ENCODE measurements at regions not wholly inside any gene's neighbourhood (a gene's known extent, or its start where the extent isn't known, plus 50 kb on each side); places are given as distances from the start of the nearest gene placed in this dataset.

GRCh38 chr17:12313786-12314185 is 293.1 kb downstream of the MAP2K4 start:
- H3K4me3 Mint-ChIP-seq = no peak overlapping the region
- no peaks in the 10 kb centered on the region for H3K4me1 Mint-ChIP-seq
- no peaks in the 10 kb centered on the region for H3K36me3 Mint-ChIP-seq (ENCODE audit: low read depth)
- no peaks in the 10 kb centered on the region for H3K27me3 Mint-ChIP-seq
- no peak overlapping the region for H3K27ac Mint-ChIP-seq
- POLR2A ChIA-PET = no interaction called here
- DNase-seq = no peak
- CTCF ChIA-PET = no interaction called here
- H3K9me3 Mint-ChIP-seq = peaks cover 15% of the 10 kb centered on the region

- POLR2A ChIA-PET = no interaction called here
- CTCF ChIA-PET = no interaction called here
- Mint-ChIP-seq H3K36me3 (ENCODE audit: low read depth) (no peaks in the 10 kb centered on the region), H3K27me3 (no peaks in the 10 kb centered on the region), H3K9me3 (peaks cover 14% of the 10 kb centered on the region), H3K27ac (no peak overlapping the region), H3K4me3 (no peak overlapping the region), H3K4me1 (no peaks in the 10 kb centered on the region)
- no peak for DNase-seq
These were observed 295.3 kb downstream of the MAP2K4 start for GRCh38 chr17:12316021-12316420.

- H3K9me3 Mint-ChIP-seq = peaks cover 15% of the 10 kb centered on the region
- no peaks in the 10 kb centered on the region for H3K27me3 Mint-ChIP-seq
- no peak overlapping the region for H3K27ac Mint-ChIP-seq
- no peaks in the 10 kb centered on the region for H3K4me1 Mint-ChIP-seq
- DNase-seq = no peak
- no peak overlapping the region for H3K4me3 Mint-ChIP-seq
- no peaks in the 10 kb centered on the region for H3K36me3 Mint-ChIP-seq (ENCODE audit: low read depth)
- ChIA-PET POLR2A (no interaction called here), CTCF (no interaction called here)
These were observed 298.0 kb downstream of the MAP2K4 start for GRCh38 chr17:12318571-12319266.

GRCh38 chr17:12320286-12320685 is 299.6 kb downstream of the MAP2K4 start:
- Mint-ChIP-seq H3K27me3 (no peaks in the 10 kb centered on the region), H3K9me3 (peaks cover 15% of the 10 kb centered on the region), H3K4me3 (no peak overlapping the region), H3K27ac (no peak overlapping the region), H3K36me3 (ENCODE audit: low read depth) (no peaks in the 10 kb centered on the region), H3K4me1 (no peaks in the 10 kb centered on the region)
- CTCF ChIA-PET = no interaction called here
- POLR2A ChIA-PET = no interaction called here
- DNase-seq = no peak

GRCh38 chr17:12328204-12328603 is 307.5 kb downstream of the MAP2K4 start:
- CTCF ChIA-PET = no interaction called here
- POLR2A ChIA-PET = no interaction called here
- Mint-ChIP-seq H3K36me3 (ENCODE audit: low read depth) (no peaks in the 10 kb centered on the region), H3K27ac (no peak overlapping the region), H3K27me3 (no peaks in the 10 kb centered on the region), H3K4me1 (no peaks in the 10 kb centered on the region), H3K4me3 (no peak overlapping the region), H3K9me3 (peaks cover 25% of the 10 kb centered on the region)
- no peak for DNase-seq

GRCh38 chr17:12330456-12330855 is 309.8 kb downstream of the MAP2K4 start:
- no peak for DNase-seq
- Mint-ChIP-seq H3K9me3 (peaks cover 21% of the 10 kb centered on the region), H3K4me1 (no peaks in the 10 kb centered on the region), H3K27me3 (no peaks in the 10 kb centered on the region), H3K27ac (no peak overlapping the region), H3K36me3 (ENCODE audit: low read depth) (no peaks in the 10 kb centered on the region), H3K4me3 (no peak overlapping the region)
- ChIA-PET POLR2A (no interaction called here), CTCF (no interaction called here)

GRCh38 chr17:12341328-12341727 is 320.7 kb downstream of the MAP2K4 start:
- H3K4me1 Mint-ChIP-seq = no peaks in the 10 kb centered on the region
- ChIA-PET CTCF (no interaction called here), POLR2A (no interaction called here)
- no peaks in the 10 kb centered on the region for H3K27me3 Mint-ChIP-seq
- no peak overlapping the region for H3K4me3 Mint-ChIP-seq
- no peaks in the 10 kb centered on the region for H3K36me3 Mint-ChIP-seq (ENCODE audit: low read depth)
- peaks cover 8% of the 10 kb centered on the region for H3K9me3 Mint-ChIP-seq
- H3K27ac Mint-ChIP-seq = no peak overlapping the region
- no peak for DNase-seq

GRCh38 chr17:12342161-12342560 is 321.5 kb downstream of the MAP2K4 start:
- ChIA-PET POLR2A (no interaction called here), CTCF (no interaction called here)
- H3K36me3 Mint-ChIP-seq (ENCODE audit: low read depth) = no peaks in the 10 kb centered on the region
- H3K27ac Mint-ChIP-seq = no peak overlapping the region
- no peaks in the 10 kb centered on the region for H3K27me3 Mint-ChIP-seq
- H3K4me1 Mint-ChIP-seq = no peaks in the 10 kb centered on the region
- H3K4me3 Mint-ChIP-seq = no peak overlapping the region
- no peak for DNase-seq
- peaks cover 2% of the 10 kb centered on the region for H3K9me3 Mint-ChIP-seq

GRCh38 chr17:12342609-12343435 is 322.1 kb downstream of the MAP2K4 start:
- ChIA-PET CTCF (no interaction called here), POLR2A (interaction anchor here (0.6 kb wide), 1 partner anchor 94 kb away, joined by 4 read pairs; no protein-coding TSS in a partner anchor)
- no peak overlapping the region for H3K27ac Mint-ChIP-seq
- no peaks in the 10 kb centered on the region for H3K4me1 Mint-ChIP-seq
- no peaks in the 10 kb centered on the region for H3K36me3 Mint-ChIP-seq (ENCODE audit: low read depth)
- DNase-seq = no peak
- H3K4me3 Mint-ChIP-seq = no peak overlapping the region
- no peaks in the 10 kb centered on the region for H3K27me3 Mint-ChIP-seq
- peaks cover 2% of the 10 kb centered on the region for H3K9me3 Mint-ChIP-seq

GRCh38 chr17:12348476-12348875 is 317.2 kb upstream of the MYOCD start:
- peaks cover 10% of the 10 kb centered on the region for H3K9me3 Mint-ChIP-seq
- CTCF ChIA-PET = no interaction called here
- H3K27me3 Mint-ChIP-seq = no peaks in the 10 kb centered on the region
- DNase-seq = no peak
- no peaks in the 10 kb centered on the region for H3K4me1 Mint-ChIP-seq
- H3K27ac Mint-ChIP-seq = no peak overlapping the region
- no peak overlapping the region for H3K4me3 Mint-ChIP-seq
- H3K36me3 Mint-ChIP-seq (ENCODE audit: low read depth) = no peaks in the 10 kb centered on the region
- POLR2A ChIA-PET = no interaction called here

GRCh38 chr17:12349297-12349696 is 316.4 kb upstream of the MYOCD start:
- ChIA-PET POLR2A (no interaction called here), CTCF (no interaction called here)
- DNase-seq = no peak
- no peaks in the 10 kb centered on the region for H3K27me3 Mint-ChIP-seq
- H3K4me3 Mint-ChIP-seq = no peak overlapping the region
- peaks cover 10% of the 10 kb centered on the region for H3K9me3 Mint-ChIP-seq
- H3K27ac Mint-ChIP-seq = no peak overlapping the region
- H3K4me1 Mint-ChIP-seq = no peaks in the 10 kb centered on the region
- H3K36me3 Mint-ChIP-seq (ENCODE audit: low read depth) = no peaks in the 10 kb centered on the region

GRCh38 chr17:12352127-12352526 is 313.6 kb upstream of the MYOCD start:
- Mint-ChIP-seq H3K27ac (no peak overlapping the region), H3K27me3 (no peaks in the 10 kb centered on the region)
- DNase-seq = no peak

GRCh38 chr17:12357600-12357999 is 308.1 kb upstream of the MYOCD start:
- Mint-ChIP-seq H3K4me3 (no peak overlapping the region), H3K27ac (no peak overlapping the region), H3K27me3 (no peaks in the 10 kb centered on the region), H3K9me3 (peaks cover 9% of the 10 kb centered on the region), H3K4me1 (no peaks in the 10 kb centered on the region), H3K36me3 (ENCODE audit: low read depth) (no peaks in the 10 kb centered on the region)
- no peak for DNase-seq
- POLR2A ChIA-PET = no interaction called here
- CTCF ChIA-PET = no interaction called here

More at GRCh38 chr17:12352127-12352526, 313.6 kb upstream of the MYOCD start:
- H3K9me3 Mint-ChIP-seq = peaks cover 12% of the 10 kb centered on the region
- H3K4me3 Mint-ChIP-seq = no peak overlapping the region
- POLR2A ChIA-PET = no interaction called here
- no peaks in the 10 kb centered on the region for H3K36me3 Mint-ChIP-seq (ENCODE audit: low read depth)
- H3K4me1 Mint-ChIP-seq = no peaks in the 10 kb centered on the region
- CTCF ChIA-PET = no interaction called here

GRCh38 chr17:12358477-12358876 is 307.2 kb upstream of the MYOCD start:
- ChIA-PET CTCF (no interaction called here), POLR2A (no interaction called here)
- DNase-seq = no peak
- H3K4me1 Mint-ChIP-seq = no peaks in the 10 kb centered on the region
- no peaks in the 10 kb centered on the region for H3K36me3 Mint-ChIP-seq (ENCODE audit: low read depth)
- H3K9me3 Mint-ChIP-seq = peaks cover 14% of the 10 kb centered on the region
- no peak overlapping the region for H3K4me3 Mint-ChIP-seq
- no peak overlapping the region for H3K27ac Mint-ChIP-seq
- no peaks in the 10 kb centered on the region for H3K27me3 Mint-ChIP-seq

All from activated CD4-positive, alpha-beta memory T cell treated with anti-CD3 and anti-CD28 coated beads, Interleukin-2, amount 10 ng/mL, durations not matched to agents 7 days and 5 days (primary cell).